ENCODE measurements at regions not wholly inside any gene's neighbourhood (a gene's known extent, or its start where the extent isn't known, plus 50 kb on each side); places are given as distances from the start of the nearest gene placed in this dataset.

GRCh38 chr2:34337735-34338134 is 738.6 kb upstream of the FAM98A start:
- no peak for DNase-seq (ENCODE audit: low read depth)
- no peak overlapping the region for H3K4me3 ChIP-seq (ENCODE audit: low read depth, low read length)
- no peak for TF ChIP-seq CTCF (conservative IDR thresholded peaks at IDR 0.05; ENCODE audit: low read depth, low read length)

DNA sequence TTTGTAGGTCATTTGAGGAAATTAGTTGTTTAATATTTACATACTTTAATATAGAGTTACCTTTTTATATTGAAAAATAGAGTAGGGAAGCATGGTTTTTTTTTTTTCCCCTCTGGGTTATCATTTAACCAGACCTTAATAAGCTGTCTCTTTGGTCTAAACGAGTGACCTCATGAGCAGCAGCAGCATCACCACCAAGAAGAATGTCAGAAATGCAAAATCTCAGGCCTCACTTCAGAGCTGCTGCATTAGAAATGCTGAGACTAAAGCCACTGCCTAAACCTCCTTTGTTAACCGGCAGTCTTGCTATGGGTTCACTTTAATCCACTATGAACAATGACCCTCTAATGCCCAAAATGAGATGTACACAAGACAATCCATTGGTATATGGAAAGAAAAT is 733.7 kb upstream of the FAM98A start:
- TF ChIP-seq CTCF (conservative IDR thresholded peaks at IDR 0.05; ENCODE audit: low read depth, low read length): no peak
- no peak overlapping the region for H3K4me3 ChIP-seq (ENCODE audit: low read depth, low read length)
- DNase-seq (ENCODE audit: low read depth): no peak

DNA sequence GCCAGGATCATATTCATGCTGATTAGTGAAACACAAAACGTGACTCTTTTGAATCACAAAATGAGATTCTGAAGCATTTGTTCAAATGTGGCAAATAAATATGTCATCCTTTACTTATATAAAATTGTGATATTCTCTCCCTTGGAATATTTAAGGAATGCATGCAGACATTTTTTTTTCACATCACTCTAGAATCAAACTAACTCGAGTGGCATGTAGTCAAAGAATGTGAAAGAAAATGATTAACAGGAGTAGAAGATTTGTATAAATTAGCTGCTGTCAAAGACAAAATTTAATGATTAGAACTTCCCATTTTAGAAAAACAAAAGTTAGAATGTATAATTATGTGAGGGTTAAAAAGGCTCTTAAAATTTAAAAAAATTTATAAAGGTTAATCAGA is 721.0 kb upstream of the FAM98A start:
- no peak for DNase-seq (ENCODE audit: low read depth)

DNA sequence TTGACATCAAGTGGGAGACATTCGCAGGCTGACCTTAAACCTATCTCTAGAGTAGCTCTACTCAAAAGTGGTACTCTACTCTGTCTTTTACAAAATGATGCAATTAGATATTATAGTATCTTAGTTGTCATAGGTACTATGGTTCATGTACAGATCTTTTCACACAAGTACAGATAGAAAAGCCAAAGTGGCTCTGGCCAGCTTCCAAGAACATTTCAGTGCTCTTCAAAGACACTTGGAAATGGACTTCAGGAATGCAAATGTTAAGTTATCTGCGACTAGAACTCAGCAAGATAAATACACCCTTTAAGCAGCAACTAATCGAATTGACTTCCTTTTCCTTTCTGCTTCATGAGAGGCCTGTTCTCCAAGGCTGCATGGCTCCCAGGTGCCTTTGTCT is 718.7 kb upstream of the FAM98A start:
- peak; percentile 2 for DNase-seq (ENCODE audit: low read depth)
- TF ChIP-seq CTCF (conservative IDR thresholded peaks at IDR 0.05; ENCODE audit: low read depth, low read length): no peak
- no peak overlapping the region for H3K4me3 ChIP-seq (ENCODE audit: low read depth, low read length)

More for the DNA sequence above, 721.0 kb upstream of the FAM98A start:
- H3K4me3 ChIP-seq (ENCODE audit: low read depth, low read length): no peak overlapping the region
- TF ChIP-seq CTCF (conservative IDR thresholded peaks at IDR 0.05; ENCODE audit: low read depth, low read length): no peak

DNA sequence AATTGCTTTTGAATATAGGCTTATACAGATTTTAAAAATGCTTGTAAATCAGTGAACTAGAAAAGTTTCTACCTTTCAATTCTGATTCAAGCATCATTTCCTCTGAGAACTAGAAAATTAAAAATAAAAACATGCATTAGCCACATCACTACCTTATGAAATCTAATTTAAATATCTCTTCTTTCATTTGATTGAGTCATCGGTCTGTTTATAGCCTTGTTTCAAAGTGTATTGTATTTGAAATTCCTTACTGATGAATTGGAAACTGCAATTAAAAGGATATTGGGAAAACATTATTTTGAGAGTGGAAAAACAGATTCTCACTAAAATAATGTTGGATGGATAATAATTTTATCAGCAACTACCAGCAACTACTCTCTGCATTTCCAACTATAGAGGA is 717.7 kb upstream of the FAM98A start:
- no peak for DNase-seq (ENCODE audit: low read depth)
- no peak for TF ChIP-seq CTCF (conservative IDR thresholded peaks at IDR 0.05; ENCODE audit: low read depth, low read length)
- no peak overlapping the region for H3K4me3 ChIP-seq (ENCODE audit: low read depth, low read length)

DNA sequence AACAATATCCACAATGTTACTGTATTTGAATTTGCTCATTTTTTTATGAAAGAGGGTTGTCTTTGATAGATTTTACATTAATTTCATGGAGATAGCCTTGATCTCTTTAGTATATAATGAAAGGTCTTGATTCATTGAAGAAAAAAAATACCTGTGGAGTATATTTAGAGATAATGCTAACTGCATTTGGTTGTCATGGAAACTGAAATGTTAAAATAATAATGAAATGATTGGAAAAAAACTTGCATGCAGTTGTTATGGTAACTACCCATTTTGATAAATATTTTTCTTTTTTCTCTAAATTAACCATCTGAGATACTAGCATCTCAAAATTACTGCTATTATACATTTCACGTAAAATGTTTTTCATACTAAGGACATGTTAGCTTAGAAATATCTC is 712.7 kb upstream of the FAM98A start:
- DNase-seq (ENCODE audit: low read depth): no peak

More for the DNA sequence above, 712.7 kb upstream of the FAM98A start:
- TF ChIP-seq CTCF (conservative IDR thresholded peaks at IDR 0.05; ENCODE audit: low read depth, low read length): no peak
- H3K4me3 ChIP-seq (ENCODE audit: low read depth, low read length): no peak overlapping the region
